ENCODE measurements at regions not wholly inside any gene's neighbourhood (a gene's known extent, or its start where the extent isn't known, plus 50 kb on each side); places are given as distances from the start of the nearest gene placed in this dataset.

GRCh38 chr2:180205621-180206235, 198.6 kb upstream of the CWC22 start:
- H3K9me3 ChIP-seq, result no peaks in the 10 kb centered on the region
- H3K4me3 ChIP-seq (replicated peaks in 1 of 3), result no peak overlapping the region
- no peaks in the 10 kb centered on the region for H3K27me3 ChIP-seq
- no peak overlapping the region for H3K27ac ChIP-seq
- H3K4me1 ChIP-seq, result no peaks in the 10 kb centered on the region
- intact Hi-C loops (cut with DNase I), result no loop called here
- H3K36me3 ChIP-seq, result no peaks in the 10 kb centered on the region
- no peak for TF ChIP-seq CTCF (IDR thresholded peaks at IDR 0.05)
- TF ChIP-seq POLR2A (IDR thresholded peaks at IDR 0.05), result no peak
- no peak for DNase-seq
- 80 to 84% methylated on average over 6 of the region's 6 CpGs for WGBS, 2 donors

GRCh38 chr2:180203972-180204371, 196.9 kb upstream of the CWC22 start:
- H3K27me3 ChIP-seq, result no peaks in the 10 kb centered on the region
- no peak for DNase-seq
- no peaks in the 10 kb centered on the region for H3K36me3 ChIP-seq
- TF ChIP-seq CTCF (IDR thresholded peaks at IDR 0.05), result no peak
- no peak for TF ChIP-seq POLR2A (IDR thresholded peaks at IDR 0.05)
- intact Hi-C loops (cut with DNase I), result no loop called here
- H3K27ac ChIP-seq, result no peak overlapping the region
- 100% methylated on average over 2 of the region's 2 CpGs for WGBS, 2 donors
- H3K9me3 ChIP-seq, result no peaks in the 10 kb centered on the region
- H3K4me3 ChIP-seq (replicated peaks in 1 of 3), result no peak overlapping the region
- H3K4me1 ChIP-seq, result no peaks in the 10 kb centered on the region

GRCh38 chr2:180202467-180202951, 195.4 kb upstream of the CWC22 start:
- DNase-seq, result no peak
- intact Hi-C loops (cut with DNase I), result no loop called here
- H3K4me1 ChIP-seq, result no peaks in the 10 kb centered on the region
- TF ChIP-seq POLR2A (IDR thresholded peaks at IDR 0.05), result no peak
- no peak for TF ChIP-seq CTCF (IDR thresholded peaks at IDR 0.05)
- WGBS, 2 donors, result 43 to 55% methylated on average over 7 of the region's 7 CpGs
- H3K4me3 ChIP-seq (replicated peaks in 1 of 3), result no peak overlapping the region
- no peaks in the 10 kb centered on the region for H3K36me3 ChIP-seq
- H3K27me3 ChIP-seq, result no peaks in the 10 kb centered on the region
- H3K27ac ChIP-seq, result no peak overlapping the region
- no peaks in the 10 kb centered on the region for H3K9me3 ChIP-seq

- TF ChIP-seq CTCF (IDR thresholded peaks at IDR 0.05) (no peak), POLR2A (IDR thresholded peaks at IDR 0.05) (no peak)
- WGBS, 2 donors, result 72 to 78% methylated on average over 2 of the region's 2 CpGs
- Histone ChIP-seq H3K36me3 (no peaks in the 10 kb centered on the region), H3K4me1 (no peaks in the 10 kb centered on the region), H3K27me3 (no peaks in the 10 kb centered on the region), H3K27ac (no peak overlapping the region), H3K4me3 (replicated peaks in 1 of 3) (no peak overlapping the region), H3K9me3 (no peaks in the 10 kb centered on the region)
- intact Hi-C loops (cut with DNase I), result no loop called here
- DNase-seq, result no peak
These were observed 189.4 kb upstream of the CWC22 start for GRCh38 chr2:180196419-180196977.

- Histone ChIP-seq H3K9me3 (no peaks in the 10 kb centered on the region), H3K27ac (no peak overlapping the region), H3K4me1 (no peaks in the 10 kb centered on the region), H3K36me3 (no peaks in the 10 kb centered on the region), H3K4me3 (replicated peaks in 1 of 3) (no peak overlapping the region), H3K27me3 (no peaks in the 10 kb centered on the region)
- TF ChIP-seq POLR2A (IDR thresholded peaks at IDR 0.05) (no peak), CTCF (IDR thresholded peaks at IDR 0.05) (no peak)
- no peak for DNase-seq
- intact Hi-C loops (cut with DNase I), result no loop called here
These were observed 188.8 kb upstream of the CWC22 start for GRCh38 chr2:180195847-180196246.
